ENCODE measurements at regions not wholly inside any gene's neighbourhood (a gene's known extent, or its start where the extent isn't known, plus 50 kb on each side); places are given as distances from the start of the nearest gene placed in this dataset.
"Not testable (repeated sequence)": the region's sequence is repeated elsewhere in the genome, so short reads cannot be mapped to it uniquely, and the experiment has no call there.

GRCh38 chr6:125612345-125612846 is 137.0 kb upstream of the HEY2 start:
- peak; percentile 20 for DNase-seq (ENCODE audit: low read depth, low spot score)
- H3K4me3 ChIP-seq (ENCODE audit: low read depth, low read length) = no peak overlapping the region
- in situ Hi-C loops (cut with HindIII; ENCODE audit: low sequenced_read_pairs) = no loop called here
- TF ChIP-seq CTCF (IDR thresholded peaks at IDR 0.05; ENCODE audit: low read depth, low read length) = no peak

- no peak for DNase-seq (ENCODE audit: low read depth, low spot score)
- in situ Hi-C loops (cut with HindIII; ENCODE audit: low sequenced_read_pairs) = no loop called here
- no peak overlapping the region for H3K4me3 ChIP-seq (ENCODE audit: low read depth, low read length)
- no peak for TF ChIP-seq CTCF (IDR thresholded peaks at IDR 0.05; ENCODE audit: low read depth, low read length)
Observed at GRCh38 chr6:125618629-125619028, 130.8 kb upstream of the HEY2 start.

GRCh38 chr6:125623085-125623484 is 126.3 kb upstream of the HEY2 start:
- in situ Hi-C loops (cut with HindIII; ENCODE audit: low sequenced_read_pairs) = no loop called here
- TF ChIP-seq CTCF (IDR thresholded peaks at IDR 0.05; ENCODE audit: low read depth, low read length) = no peak
- no peak for DNase-seq (ENCODE audit: low read depth, low spot score)
- H3K4me3 ChIP-seq (ENCODE audit: low read depth, low read length) = no peak overlapping the region

GRCh38 chr6:125631165-125631564 is 118.3 kb upstream of the HEY2 start:
- in situ Hi-C loops (cut with HindIII; ENCODE audit: low sequenced_read_pairs) = no loop called here
- DNase-seq (ENCODE audit: low read depth, low spot score) = no peak
- H3K4me3 ChIP-seq (ENCODE audit: low read depth, low read length) = no peak overlapping the region

GRCh38 chr6:125636011-125636410 is 113.4 kb upstream of the HEY2 start:
- H3K4me3 ChIP-seq (ENCODE audit: low read depth, low read length); DNase-seq (ENCODE audit: low read depth, low spot score); in situ Hi-C loops (cut with HindIII; ENCODE audit: low sequenced_read_pairs): not testable (repeated sequence)

More at GRCh38 chr6:125631165-125631564, 118.3 kb upstream of the HEY2 start:
- TF ChIP-seq CTCF (IDR thresholded peaks at IDR 0.05; ENCODE audit: low read depth, low read length) = no peak

- DNase-seq (ENCODE audit: low read depth, low spot score) = no peak
- no peak overlapping the region for H3K4me3 ChIP-seq (ENCODE audit: low read depth, low read length)
- in situ Hi-C loops (cut with HindIII; ENCODE audit: low sequenced_read_pairs) = no loop called here
- TF ChIP-seq CTCF (IDR thresholded peaks at IDR 0.05; ENCODE audit: low read depth, low read length) = no peak
Observed at GRCh38 chr6:125636671-125637070, 112.8 kb upstream of the HEY2 start.

GRCh38 chr6:125637207-125637606 is 112.2 kb upstream of the HEY2 start:
- no peak for DNase-seq (ENCODE audit: low read depth, low spot score)
- in situ Hi-C loops (cut with HindIII; ENCODE audit: low sequenced_read_pairs) = no loop called here

More at GRCh38 chr6:125637207-125637606, 112.2 kb upstream of the HEY2 start:
- TF ChIP-seq CTCF (IDR thresholded peaks at IDR 0.05; ENCODE audit: low read depth, low read length) = no peak
- no peak overlapping the region for H3K4me3 ChIP-seq (ENCODE audit: low read depth, low read length)
